IMR-90 (cell line): ENCODE measurements at regions not wholly inside any gene's neighbourhood (a gene's known extent, or its start where the extent isn't known, plus 50 kb on each side); places are given as distances from the start of the nearest gene placed in this dataset.

ENCODE experiments used
- ATAC-seq: fragments of 200-7000 bp; cut with Tn5 transposase; 2 replicates; pipeline ENCODE4 v1.9.1; 2020; ENCODE audit warnings: low read depth, mild to moderate bottlenecking, moderate library complexity
- BruUV-seq: library from RNA; stranded (reverse); fragments of 400-500 nt; replicated peaks from 2 replicates; lab custom pipeline; 2021; lab: Mats Ljungman, UMichigan
- CTCF ChIA-PET: fragments of 300-600 bp; formaldehyde crosslinking; extraction: SDS; loops from one replicate; lab custom pipeline; 2021; ENCODE audit warnings: antibody characterized with exemption; lab: Yijun Ruan, JAX
- POLR2A ChIA-PET: fragments of 300-600 bp; sonication (Branson Sonifier 250); formaldehyde crosslinking; loops from one replicate; lab custom pipeline; 2022; ENCODE audit warnings: antibody characterized with exemption; ENCODE audit not compliant: unreplicated experiment; lab: Charles Lee
- DNase-seq: peaks from one replicate; pipeline ENCODE4 v3.0.0; 2013
- H2AFZ ChIP-seq: replicated peaks from 2 replicates; pipeline ENCODE3; 2013; ENCODE audit warnings: low read length, mild to moderate bottlenecking; ENCODE audit not compliant: poor library complexity
- H2AK5ac ChIP-seq: 2 replicates; pipeline ENCODE4 v1.6.1; 2013; ENCODE audit warnings: low read depth, low read length, inconsistent platforms
- H2AK9ac ChIP-seq: replicated peaks from 2 replicates; pipeline ENCODE3; 2013; ENCODE audit warnings: mild to moderate bottlenecking, low read depth, low read length, moderate library complexity; ENCODE audit not compliant: poor library complexity
- H2BK120ac ChIP-seq: 2 replicates; pipeline ENCODE4 v1.6.1; 2013; ENCODE audit warnings: low read depth, low read length, inconsistent platforms
- H2BK15ac ChIP-seq: 3 replicates; pipeline ENCODE4 v1.6.1; 2013; ENCODE audit warnings: low read depth, low read length, inconsistent platforms
- H2BK20ac ChIP-seq: 2 replicates; pipeline ENCODE4 v1.6.1; 2013; ENCODE audit warnings: low read depth, mild to moderate bottlenecking, inconsistent platforms, low read length, moderate library complexity
- H2BK5ac ChIP-seq: 2 replicates; pipeline ENCODE4 v1.6.1; 2013; ENCODE audit warnings: mild to moderate bottlenecking, low read depth, low read length, inconsistent platforms; ENCODE audit not compliant: poor library complexity, severe bottlenecking
- H3K14ac ChIP-seq: replicated peaks from 2 replicates; pipeline ENCODE4 v1.6.1; 2013; ENCODE audit warnings: low read depth, low read length, inconsistent platforms
- H3K18ac ChIP-seq: 2 replicates; pipeline ENCODE4 v1.6.1; 2013; ENCODE audit warnings: low read depth, low read length, control low read depth
- H3K23ac ChIP-seq: 2 replicates; pipeline ENCODE4 v1.6.1; 2013; ENCODE audit warnings: low read depth, low read length, inconsistent platforms
- H3K27ac ChIP-seq: 2 replicates; pipeline ENCODE4 v1.5.1; 2013; ENCODE audit warnings: mild to moderate bottlenecking, control low read depth, low read length; ENCODE audit not compliant: insufficient read depth
- H3K27me3 ChIP-seq: 2 replicates; pipeline ENCODE4 v1.6.1; 2013; ENCODE audit warnings: low read length; ENCODE audit not compliant: control insufficient read depth, insufficient read depth
- H3K36me3 ChIP-seq: 2 replicates; pipeline ENCODE4 v1.6.1; 2013; ENCODE audit warnings: low read length, mixed read lengths; ENCODE audit not compliant: control insufficient read depth, insufficient read depth
- H3K4ac ChIP-seq: 2 replicates; pipeline ENCODE4 v1.6.1; 2013; ENCODE audit warnings: low read depth, low read length, inconsistent platforms
- H3K4me1 ChIP-seq: 2 replicates; pipeline ENCODE4 v1.6.1; 2013; ENCODE audit warnings: low read length, mixed read lengths; ENCODE audit not compliant: control insufficient read depth, insufficient read depth
- H3K4me2 ChIP-seq: 2 replicates; pipeline ENCODE4 v1.6.1; 2013; ENCODE audit warnings: low read depth, mild to moderate bottlenecking, control low read depth, low read length, moderate library complexity
- H3K4me3 ChIP-seq: 2 replicates; pipeline ENCODE4 v1.5.1; 2013; ENCODE audit warnings: low read depth, mild to moderate bottlenecking, control low read depth, low read length, moderate library complexity; ENCODE audit not compliant: insufficient read depth
- H3K56ac ChIP-seq: 2 replicates; pipeline ENCODE4 v1.6.1; 2013; ENCODE audit warnings: low read length, inconsistent platforms; ENCODE audit not compliant: insufficient read depth; ENCODE audit errors: extremely low read depth
- H3K79me1 ChIP-seq, 2 experiments: 2 replicates each; pipeline ENCODE4 v1.6.1; 2013; ENCODE audit warnings: low read length in 2 of 2, inconsistent platforms in 1 of 2, low read depth in 1 of 2
- H3K9ac ChIP-seq: 2 replicates; pipeline ENCODE4 v1.6.1; 2013; ENCODE audit warnings: low read depth, low read length, control low read depth
- H3K9me1 ChIP-seq: 2 replicates; pipeline ENCODE4 v1.6.1; 2013; ENCODE audit warnings: low read length, inconsistent platforms; ENCODE audit not compliant: insufficient read depth
- H3K9me3 ChIP-seq: 2 replicates; pipeline ENCODE4 v1.6.1; 2013; ENCODE audit warnings: low read length; ENCODE audit not compliant: control insufficient read depth, insufficient read depth
- H4K20me1 ChIP-seq: 2 replicates; pipeline ENCODE4 v1.6.1; 2013; ENCODE audit warnings: low read length, inconsistent platforms; ENCODE audit not compliant: insufficient read depth
- H4K5ac ChIP-seq: 2 replicates; pipeline ENCODE4 v1.6.1; 2013; ENCODE audit warnings: mild to moderate bottlenecking, low read depth, low read length, control low read depth
- H4K8ac ChIP-seq, 2 experiments: 2 replicates each; pipeline ENCODE4 v1.6.1; 2013; ENCODE audit warnings: low read depth in 2 of 2, low read length in 2 of 2, control low read depth in 1 of 2, inconsistent platforms in 1 of 2
- H4K91ac ChIP-seq: 2 replicates; pipeline ENCODE4 v1.6.1; 2013; ENCODE audit warnings: low read depth, low read length, inconsistent platforms; ENCODE audit not compliant: insufficient read depth
- BHLHE40 ChIP-seq: fragments of 150-350 bp; IDR thresholded peaks from 2 replicates; pipeline ENCODE4 v1.6.1; 2016; ENCODE audit warnings: mild to moderate bottlenecking, low read depth, low read length
- MAZ ChIP-seq: IDR thresholded peaks from 2 replicates; pipeline ENCODE4 v1.6.1; 2012; ENCODE audit warnings: low read depth, mild to moderate bottlenecking, low read length, improper control_type of control experiment, moderate library complexity, borderline replicate concordance
- NFE2L2 ChIP-seq: fragments of 150-350 bp; IDR thresholded peaks from 2 replicates; pipeline ENCODE4 v1.6.1; 2016; ENCODE audit warnings: low read depth, mild to moderate bottlenecking, low read length
- POLR2A ChIP-seq: IDR thresholded peaks from 2 replicates; pipeline ENCODE4 v1.6.1; 2012; ENCODE audit warnings: mild to moderate bottlenecking, low read depth, low read length
- RAD21 ChIP-seq: IDR thresholded peaks from 2 replicates; pipeline ENCODE4 v1.6.1; 2012; ENCODE audit warnings: low read length, improper control_type of control experiment
- RCOR1 ChIP-seq: IDR thresholded peaks from 2 replicates; pipeline ENCODE4 v1.6.1; 2012; ENCODE audit warnings: mild to moderate bottlenecking, low read length, improper control_type of control experiment; ENCODE audit not compliant: insufficient replicate concordance
- SMC3 ChIP-seq: fragments of 150-350 bp; IDR thresholded peaks from 2 replicates; pipeline ENCODE4 v1.6.1; 2016; ENCODE audit warnings: low read depth, mild to moderate bottlenecking, antibody characterized with exemption, low read length, moderate library complexity
- USF2 ChIP-seq: fragments of 150-350 bp; IDR thresholded peaks from 2 replicates; pipeline ENCODE4 v1.6.1; 2017; ENCODE audit warnings: mild to moderate bottlenecking, antibody characterized with exemption, low read length, low read depth
- WGBS, 2 experiments: methylation state at CpG; one replicate each; pipeline versions ENCODE4 v1.1.5 to v1.1.7; 2013; ENCODE audit warnings: missing lambda C conversion rate in 2 of 2; ENCODE audit not compliant: insufficient read length in 1 of 2; ENCODE audit errors: extremely low coverage in 2 of 2; 5-methylcytosine and 5-hydroxymethylcytosine counted together
- dilution Hi-C: fragments of 300-500 bp; cut with HindIII; formaldehyde crosslinking; loops from one replicate; pipeline ENCODE4 v1.14.3; 2018; ENCODE audit warnings: low sequenced_read_pairs; ENCODE audit not compliant: unreplicated experiment
- in situ Hi-C: fragments of 300-500 bp; cut with MboI; formaldehyde crosslinking; loops from 3 replicates; pipeline ENCODE4 v1.14.3; 2019; ENCODE audit warnings: low sequenced_read_pairs, inconsistent platforms, mixed read lengths
- intact Hi-C: fragments of 100-400 bp; cut with micrococcal nuclease; formaldehyde crosslinking; loops from 2 replicates; pipeline ENCODE4 v1.10.0; 2022
- TF ChIP-seq, protein P1 (sequence below): conservative IDR thresholded peaks from 2 replicates; pipeline ENCODE4 v1.5.1; 2012; ENCODE audit warnings: mild to moderate bottlenecking, low read depth, low read length, improper control_type of control experiment

GRCh38 chr4:177246641-177247584, 62.8 kb upstream of the NEIL3 start (continued):
- TF ChIP-seq MAZ (no peak), POLR2A (no peak), RAD21 (no peak)

GRCh38 chr4:177250056-177250696, 59.5 kb upstream of the NEIL3 start:
- Histone ChIP-seq H3K18ac (peak overlapping the region; percentile 17; the same call in 1 of the 2 replicates), H4K20me1 (no peaks in the 10 kb centered on the region), H3K27ac (no peak overlapping the region), H3K23ac (peak overlapping the region; percentile 83), H3K9me1 (no peaks in the 10 kb centered on the region), H3K9ac (no peak overlapping the region), H3K4me2 (peak overlapping the region; percentile 40), H4K5ac (peak overlapping the region; percentile 19; the same call in 1 of the 2 replicates), H2AFZ (peak overlapping the region; percentile 89), H3K4ac (peak overlapping the region; percentile 71), H4K91ac (peak overlapping the region; percentile 55; the same call in 1 of the 2 replicates), H2BK120ac (peak overlapping the region; percentile 90), H3K56ac (no peak overlapping the region), H2BK20ac (peak overlapping the region; percentile 95), H2BK15ac (peak overlapping the region; percentile 60; the same call in 1 of the 3 replicates), H3K27me3 (no peaks in the 10 kb centered on the region), H3K79me1 (no peaks in the 10 kb centered on the region), H2AK5ac (peak overlapping the region; percentile 59), H3K4me3 (no peak overlapping the region), H3K36me3 (no peaks in the 10 kb centered on the region), H4K8ac (peak overlapping the region in 1 of 2 experiments; percentile 83; a peak in 2 of 4 replicates), H2BK5ac (no peak overlapping the region), H2AK9ac (peak overlapping the region; percentile 71), H3K14ac (no peak overlapping the region; the same call in 1 of the 2 replicates), H3K9me3 (no peaks in the 10 kb centered on the region), H3K4me1 (no peaks in the 10 kb centered on the region; the same call in 1 of the 2 replicates)
- intact Hi-C loops (loop anchor here (1.0 to 10.0 kb wide), 5 partner anchors 89 to 635 kb away; partner anchors contain the start of gene AGA), in situ Hi-C loops (no loop called here), dilution Hi-C loops (no loop called here)
- ATAC-seq (peak; percentile 96), DNase-seq (peak; percentile 60)
- POLR2A ChIA-PET, result no interaction called here
- 11% methylated on average over 5 of the region's 15 CpGs; no CpG with 5 or more reads in 1 of the 2 experiments for WGBS, 2 experiments
- CTCF ChIA-PET, result interaction anchor here (0.6 to 2.5 kb wide), 18 partner anchors 8 to 294 kb away, joined by 3 to 16 read pairs (median 4); partner anchors contain the start of gene NEIL3
- BruUV-seq, result no TSS peak
- no peak for TF ChIP-seq NFE2L2
- no peak for TF ChIP-seq BHLHE40
- no peak for TF ChIP-seq USF2
- peak; percentile 89 for TF ChIP-seq SMC3
- TF ChIP-seq POLR2A, result no peak; the same call in 1 of the 2 replicates
- TF ChIP-seq, protein P1, sequence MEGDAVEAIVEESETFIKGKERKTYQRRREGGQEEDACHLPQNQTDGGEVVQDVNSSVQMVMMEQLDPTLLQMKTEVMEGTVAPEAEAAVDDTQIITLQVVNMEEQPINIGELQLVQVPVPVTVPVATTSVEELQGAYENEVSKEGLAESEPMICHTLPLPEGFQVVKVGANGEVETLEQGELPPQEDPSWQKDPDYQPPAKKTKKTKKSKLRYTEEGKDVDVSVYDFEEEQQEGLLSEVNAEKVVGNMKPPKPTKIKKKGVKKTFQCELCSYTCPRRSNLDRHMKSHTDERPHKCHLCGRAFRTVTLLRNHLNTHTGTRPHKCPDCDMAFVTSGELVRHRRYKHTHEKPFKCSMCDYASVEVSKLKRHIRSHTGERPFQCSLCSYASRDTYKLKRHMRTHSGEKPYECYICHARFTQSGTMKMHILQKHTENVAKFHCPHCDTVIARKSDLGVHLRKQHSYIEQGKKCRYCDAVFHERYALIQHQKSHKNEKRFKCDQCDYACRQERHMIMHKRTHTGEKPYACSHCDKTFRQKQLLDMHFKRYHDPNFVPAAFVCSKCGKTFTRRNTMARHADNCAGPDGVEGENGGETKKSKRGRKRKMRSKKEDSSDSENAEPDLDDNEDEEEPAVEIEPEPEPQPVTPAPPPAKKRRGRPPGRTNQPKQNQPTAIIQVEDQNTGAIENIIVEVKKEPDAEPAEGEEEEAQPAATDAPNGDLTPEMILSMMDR, result peak; percentile 93
- TF ChIP-seq RCOR1, result no peak
